ENCODE measurements at regions not wholly inside any gene's neighbourhood (a gene's known extent, or its start where the extent isn't known, plus 50 kb on each side); places are given as distances from the start of the nearest gene placed in this dataset.
A peak's percentile ranks its signal among the peaks of the same experiment; 100 is the strongest.

DNA sequence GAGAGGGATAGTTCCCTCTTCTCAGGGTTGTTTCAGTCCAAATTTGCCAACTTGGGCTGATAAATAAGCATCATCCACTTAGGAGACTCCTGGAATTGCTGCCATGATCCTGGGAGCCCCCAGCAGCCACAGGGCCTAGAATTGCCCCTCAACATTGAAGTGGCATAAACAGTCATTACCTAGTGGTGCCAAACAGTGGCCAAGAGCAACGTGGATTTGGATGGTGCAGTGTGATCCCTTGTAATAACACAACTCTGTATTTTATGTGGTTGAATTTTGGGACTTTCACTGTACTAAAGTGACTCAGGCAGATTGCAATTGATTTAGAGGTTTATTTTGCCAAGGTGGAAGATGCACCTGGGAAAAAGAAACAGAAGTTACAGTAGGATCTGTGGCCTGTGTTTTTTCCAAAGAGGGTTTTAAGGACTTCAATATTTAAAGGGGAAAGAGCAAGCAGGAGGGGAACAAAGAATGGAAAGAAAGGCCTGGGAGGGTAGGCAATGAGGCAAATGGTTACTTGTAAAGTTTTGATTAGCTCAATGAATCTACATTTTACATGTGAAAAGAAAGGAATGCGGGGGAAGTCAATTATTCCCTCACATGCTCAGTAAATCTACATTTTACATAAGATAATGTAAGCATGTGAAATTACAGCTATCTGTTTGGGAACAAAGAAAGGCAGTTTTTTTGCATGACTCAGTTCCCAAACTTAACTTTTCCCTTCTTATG lies 168.0 kb upstream of the NOX3 start:
- DNase-seq (ENCODE audit: low read depth in 2 of 2): no peak

DNA sequence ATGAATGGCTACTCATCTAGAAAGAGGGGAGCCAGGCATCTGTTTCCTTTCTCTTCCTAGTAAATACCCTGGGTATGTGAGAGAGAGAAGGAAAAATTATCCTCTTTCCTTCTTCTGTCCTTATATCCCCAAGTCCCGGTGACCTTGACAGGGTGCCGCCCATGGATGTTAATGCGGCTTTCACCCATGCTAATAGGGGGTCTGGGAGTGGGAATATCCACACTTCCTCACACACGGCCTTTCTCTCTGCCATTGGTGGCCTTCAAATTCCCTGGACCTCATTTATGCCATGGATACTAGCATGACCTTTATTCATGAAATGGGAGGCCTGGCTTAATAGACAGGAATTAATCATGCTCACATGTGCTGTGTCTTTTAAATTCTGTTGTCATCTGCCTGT lies 159.0 kb upstream of the NOX3 start:
- no peak for DNase-seq (ENCODE audit: low read depth in 2 of 2)

DNA sequence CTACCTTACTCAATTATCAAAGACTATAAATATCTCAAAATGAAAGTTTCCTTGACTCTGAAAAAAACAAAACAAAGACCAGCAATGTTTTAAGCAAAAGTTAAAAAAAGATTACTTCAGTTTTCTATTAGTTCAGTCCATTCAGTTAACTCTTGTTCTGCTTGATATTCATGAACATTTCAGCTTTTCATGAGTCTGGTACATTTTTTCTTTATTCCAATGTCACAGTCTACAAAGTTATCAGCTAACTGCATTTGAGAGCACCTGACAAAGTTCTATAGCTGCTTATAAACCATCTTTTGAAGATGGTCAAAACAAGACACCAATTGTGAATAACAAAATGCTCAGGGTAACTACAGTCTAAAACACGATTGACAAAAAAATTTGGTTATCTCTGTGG lies 156.1 kb upstream of the NOX3 start:
- DNase-seq (ENCODE audit: low read depth in 2 of 2): no peak

DNA sequence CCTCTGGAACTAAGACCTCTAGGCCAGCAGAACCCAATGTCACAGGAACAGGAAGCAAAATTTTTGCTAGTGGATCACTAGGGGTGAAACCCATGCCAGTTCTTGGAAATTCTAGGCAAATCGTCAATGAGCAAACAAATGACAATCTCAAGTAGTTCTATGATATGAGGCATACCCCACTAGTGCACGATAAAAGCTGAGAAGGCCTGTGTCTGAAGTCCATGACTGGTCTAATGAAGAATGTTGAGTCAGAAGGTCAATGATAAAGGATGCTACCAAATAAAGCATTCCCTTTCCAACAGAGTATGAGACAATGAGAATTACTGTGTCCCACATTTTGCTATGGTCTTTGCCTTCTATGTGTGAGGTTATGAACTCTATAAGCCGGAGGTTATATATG lies 149.4 kb upstream of the NOX3 start:
- no peak for DNase-seq (ENCODE audit: low read depth in 2 of 2)

DNA sequence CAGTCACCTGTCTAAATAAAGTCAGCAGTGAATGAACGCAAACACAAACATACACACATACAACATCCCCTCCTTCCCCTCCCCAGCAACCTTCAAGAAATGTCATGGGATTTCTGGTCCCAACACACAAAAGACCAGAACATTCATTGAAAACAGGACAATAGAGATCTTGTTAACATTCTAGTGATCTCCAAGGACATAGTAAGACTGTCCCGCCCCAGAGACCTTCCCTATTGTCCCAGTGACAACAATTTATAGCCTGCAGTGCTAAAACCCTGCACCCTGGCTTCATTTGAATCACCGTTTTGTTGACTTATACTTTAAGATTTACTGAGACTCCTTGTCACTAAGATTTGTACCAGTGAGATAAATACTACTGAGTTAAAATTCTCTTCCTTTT lies 143.9 kb upstream of the NOX3 start:
- no peak for DNase-seq (ENCODE audit: low read depth in 2 of 2)

DNA sequence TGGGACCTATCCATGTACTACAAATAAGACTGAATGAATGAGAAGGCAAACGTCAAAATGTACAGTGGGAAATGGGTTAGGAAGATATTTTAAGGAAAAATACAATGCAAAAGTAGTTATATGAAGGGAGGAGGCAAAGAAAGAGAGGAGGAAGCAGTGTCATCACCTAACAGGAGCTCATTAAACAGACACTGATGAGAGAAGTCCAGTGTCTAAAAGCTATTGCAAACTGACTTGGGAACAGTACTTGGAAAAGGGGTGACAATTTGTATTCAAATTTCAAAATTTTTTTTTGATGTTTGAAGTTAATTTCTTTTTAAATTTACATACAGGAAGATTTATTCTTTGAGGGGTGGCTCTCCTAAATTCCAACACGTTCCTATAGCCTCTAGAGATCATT lies 143.5 kb upstream of the NOX3 start:
- DNase-seq (ENCODE audit: low read depth in 2 of 2): no peak

DNA sequence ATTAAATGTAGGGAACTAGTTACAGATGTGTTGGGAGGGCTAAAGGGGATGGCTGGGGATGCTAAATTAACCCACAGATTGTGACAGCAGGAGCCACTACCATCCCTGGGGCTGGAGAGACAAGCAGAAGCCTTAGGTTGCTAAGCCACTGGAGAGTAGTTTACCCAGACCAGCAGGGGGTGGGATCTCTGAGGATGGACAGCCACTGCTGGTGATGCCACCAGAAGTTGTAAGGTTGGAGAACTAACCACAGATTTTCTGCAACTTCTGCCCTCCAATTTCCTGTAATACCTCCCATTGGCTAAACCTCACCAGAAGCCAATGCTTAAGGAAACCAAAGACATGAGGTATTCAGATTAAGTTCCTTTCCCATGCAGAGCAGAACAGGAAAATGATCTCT lies 139.6 kb upstream of the NOX3 start:
- DNase-seq (ENCODE audit: low read depth in 2 of 2): no peak

DNA sequence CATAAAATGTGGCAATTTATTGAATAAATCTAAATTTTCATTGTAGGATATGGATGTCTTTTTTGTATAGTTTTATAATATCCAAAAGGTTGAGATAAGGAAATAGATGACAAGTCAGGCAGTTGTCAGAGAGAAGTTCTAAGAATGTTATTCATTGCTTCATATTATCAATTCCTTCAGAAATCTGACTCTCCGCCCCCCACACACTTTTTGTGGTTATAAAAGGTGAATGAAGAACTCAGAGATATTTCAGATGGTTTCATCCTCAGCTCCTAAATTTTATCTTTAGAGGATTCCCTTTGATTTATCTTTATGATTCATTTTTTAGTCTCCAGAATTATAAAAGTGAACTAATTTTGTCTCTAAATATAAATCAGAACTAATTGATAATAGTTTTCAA lies 136.1 kb upstream of the NOX3 start:
- no peak for DNase-seq (ENCODE audit: low read depth in 2 of 2)

DNA sequence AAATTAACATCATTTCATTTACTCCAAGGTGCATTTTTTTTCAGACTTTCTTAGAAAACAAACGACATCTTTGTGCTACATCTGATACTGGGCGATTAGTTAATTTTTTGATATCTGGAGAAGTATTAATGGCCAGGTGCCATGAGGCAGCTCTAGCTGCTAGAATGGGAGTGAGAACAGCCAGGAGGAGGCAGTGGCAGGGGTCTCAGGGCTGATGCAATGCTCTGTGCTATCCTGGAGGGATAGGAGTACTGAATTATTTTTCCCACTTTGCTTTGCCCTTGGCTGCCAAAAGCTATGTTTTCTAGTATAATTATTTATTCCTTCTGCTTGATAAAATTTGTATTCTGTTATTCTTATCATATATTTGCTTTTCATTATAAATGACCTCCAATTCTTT lies 133.6 kb upstream of the NOX3 start:
- no peak for DNase-seq (ENCODE audit: low read depth in 2 of 2)

DNA sequence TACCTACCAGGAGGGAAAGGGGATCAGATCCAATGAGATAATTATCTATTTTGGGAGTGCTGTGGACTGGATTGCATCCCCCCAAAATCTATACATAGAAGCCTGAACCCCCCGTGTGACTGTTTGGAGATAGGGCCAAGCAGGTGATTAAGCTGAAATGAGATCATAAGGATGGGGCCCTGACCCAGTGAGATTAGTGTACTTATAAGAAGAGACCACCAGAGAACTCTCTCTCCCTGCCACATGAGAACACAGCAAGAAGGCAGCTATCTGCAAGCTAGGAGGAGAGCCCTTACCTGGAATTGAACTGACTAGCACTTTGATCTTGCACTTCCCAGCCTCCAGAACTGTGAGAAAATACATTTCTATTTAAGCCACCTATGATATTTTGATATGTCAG lies 132.2 kb upstream of the NOX3 start:
- no peak for DNase-seq (ENCODE audit: low read depth in 2 of 2)

DNA sequence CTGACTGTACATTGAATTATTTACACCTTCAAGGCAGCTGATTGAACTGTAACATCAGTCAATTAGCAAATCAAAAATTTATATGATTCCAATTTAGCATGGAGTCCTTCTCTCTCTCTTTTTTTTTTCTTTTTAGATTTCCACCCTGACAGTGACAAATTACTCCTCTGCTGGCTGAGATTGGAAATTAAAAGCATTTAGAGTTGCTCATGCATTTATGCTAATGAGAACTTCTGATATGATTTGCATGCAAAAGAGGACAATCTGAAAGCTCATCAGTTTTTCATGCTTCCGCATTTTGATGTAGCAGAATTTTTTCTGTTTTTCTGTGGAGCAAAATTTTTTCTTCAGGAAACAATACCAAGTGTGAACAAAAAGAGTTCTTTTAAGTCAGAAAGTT lies 130.5 kb upstream of the NOX3 start:
- no peak for DNase-seq (ENCODE audit: low read depth in 2 of 2)

DNA sequence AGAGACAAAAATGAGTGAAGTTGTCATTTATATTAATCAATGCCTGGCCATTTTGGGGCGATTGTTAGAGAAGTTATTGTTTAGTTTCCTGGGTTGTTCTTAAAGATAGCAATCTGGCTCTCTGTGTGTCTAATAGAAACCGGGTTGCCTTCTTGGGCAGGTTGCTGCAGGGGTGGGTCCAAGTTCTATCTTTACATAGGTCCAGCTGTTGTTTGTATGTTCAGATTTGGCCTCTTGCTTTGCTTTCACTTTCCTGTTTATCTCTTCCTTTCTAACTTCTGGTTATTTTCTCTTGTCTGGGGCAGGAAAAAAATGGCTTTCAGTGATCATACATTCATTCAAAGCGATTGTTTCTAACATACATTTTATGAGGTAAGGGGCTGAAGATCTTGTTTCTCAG lies 128.4 kb upstream of the NOX3 start:
- no peak for DNase-seq (ENCODE audit: low read depth in 2 of 2)

DNA sequence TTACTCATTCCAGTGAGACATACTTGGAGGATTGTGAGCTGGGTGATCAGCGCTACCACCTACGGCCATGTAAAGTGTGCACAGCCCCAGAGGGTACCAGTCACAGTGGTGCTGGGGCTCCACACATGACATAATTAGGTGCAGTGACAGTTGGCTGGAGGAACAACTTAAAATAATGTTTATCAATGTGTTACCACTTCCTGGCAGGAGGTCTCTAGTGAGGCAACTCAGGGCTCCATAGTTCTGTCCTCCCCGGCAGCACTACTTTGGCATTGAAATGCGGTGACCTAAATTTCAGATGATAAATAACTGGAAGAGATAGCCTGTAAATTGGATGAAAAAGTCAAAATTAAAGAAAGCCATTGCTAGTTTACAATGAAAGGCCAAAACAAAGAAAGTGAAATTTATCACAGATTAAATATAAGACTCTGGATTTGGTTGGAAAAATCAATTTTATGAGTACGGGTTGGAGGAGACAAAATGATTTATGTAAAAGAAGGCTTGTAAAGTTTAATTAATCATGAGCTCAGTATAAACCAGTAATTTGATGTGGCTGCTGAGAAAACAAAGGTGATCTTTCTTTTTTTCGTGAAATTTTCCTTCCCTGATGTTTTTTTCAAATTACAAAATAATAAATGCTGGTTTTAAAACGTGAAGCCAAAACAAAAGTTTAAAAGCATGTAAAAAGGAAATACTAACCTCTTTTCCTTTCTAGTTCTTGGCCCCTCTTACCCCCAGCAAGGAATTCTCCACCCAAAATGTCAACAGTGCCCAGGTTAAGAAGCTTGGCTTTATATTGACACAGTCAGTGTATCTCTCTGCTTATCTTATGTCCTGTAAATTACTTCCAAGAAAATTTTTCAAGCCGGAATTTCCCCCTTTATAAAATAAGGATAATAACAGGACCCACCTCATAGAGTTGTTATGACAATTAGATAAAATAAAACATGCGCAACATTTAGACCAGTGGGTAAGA lies 126.7 kb upstream of the NOX3 start:
- no peak for DNase-seq (ENCODE audit: low read depth in 2 of 2)

DNA sequence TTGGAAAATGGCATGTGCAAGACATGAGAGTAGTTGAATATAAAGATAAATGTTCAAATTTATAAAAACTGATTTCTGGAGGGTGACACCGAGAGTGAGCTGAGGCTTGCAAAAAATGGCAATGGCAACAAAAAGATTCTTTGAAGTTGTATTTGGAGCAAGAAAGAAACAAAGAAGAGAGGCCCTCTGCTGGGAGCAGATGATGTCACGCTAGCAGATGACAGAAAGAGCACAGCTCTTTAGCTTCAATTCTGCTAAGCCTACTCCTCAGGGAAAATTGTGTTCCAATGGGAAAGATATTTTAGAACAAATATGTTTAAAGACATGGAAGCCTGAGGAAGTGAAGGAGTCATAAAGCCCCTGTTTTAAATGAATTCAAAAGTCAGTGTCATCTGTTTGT lies 125.3 kb upstream of the NOX3 start:
- DNase-seq (ENCODE audit: low read depth in 2 of 2): no peak

DNA sequence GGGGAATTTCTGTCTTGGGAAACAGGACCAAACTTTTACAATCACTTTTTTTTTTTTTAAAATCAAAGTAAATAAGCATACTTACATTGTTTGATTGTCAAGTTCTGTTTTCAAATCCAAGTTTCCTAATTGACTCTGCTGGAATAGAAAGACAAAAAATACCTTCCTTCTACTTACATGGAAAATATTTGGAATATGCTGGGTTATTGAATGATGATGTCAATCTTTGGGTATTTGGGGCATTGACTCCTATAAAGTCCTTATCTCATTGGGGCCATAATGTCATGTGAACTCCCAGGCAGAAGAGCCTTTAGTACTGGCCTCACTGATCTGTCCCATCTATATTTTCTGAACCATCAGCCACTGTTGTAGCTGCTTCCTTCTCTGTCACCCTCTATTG lies 122.6 kb upstream of the NOX3 start:
- no peak for DNase-seq (ENCODE audit: low read depth in 2 of 2)

DNA sequence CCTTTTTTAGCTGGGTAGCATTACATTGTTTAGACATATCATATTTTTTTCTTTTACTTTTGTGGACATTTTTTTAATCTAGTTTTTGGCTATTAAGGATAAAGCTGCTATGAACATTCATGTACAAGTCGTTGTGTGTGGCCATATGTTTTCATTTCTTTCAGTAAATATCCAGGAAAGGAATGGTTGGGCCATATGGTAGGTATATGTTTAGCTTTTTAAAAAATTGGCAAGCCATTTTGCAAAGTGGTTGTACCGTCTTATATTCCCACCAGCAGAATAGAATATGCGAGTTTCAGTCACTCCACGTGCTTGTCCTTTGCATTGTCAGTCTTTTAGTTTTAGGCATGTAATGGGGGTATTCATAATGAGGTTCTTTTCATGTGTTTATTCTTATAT lies 106.3 kb upstream of the NOX3 start:
- no peak for DNase-seq (ENCODE audit: low read depth in 2 of 2)

DNA sequence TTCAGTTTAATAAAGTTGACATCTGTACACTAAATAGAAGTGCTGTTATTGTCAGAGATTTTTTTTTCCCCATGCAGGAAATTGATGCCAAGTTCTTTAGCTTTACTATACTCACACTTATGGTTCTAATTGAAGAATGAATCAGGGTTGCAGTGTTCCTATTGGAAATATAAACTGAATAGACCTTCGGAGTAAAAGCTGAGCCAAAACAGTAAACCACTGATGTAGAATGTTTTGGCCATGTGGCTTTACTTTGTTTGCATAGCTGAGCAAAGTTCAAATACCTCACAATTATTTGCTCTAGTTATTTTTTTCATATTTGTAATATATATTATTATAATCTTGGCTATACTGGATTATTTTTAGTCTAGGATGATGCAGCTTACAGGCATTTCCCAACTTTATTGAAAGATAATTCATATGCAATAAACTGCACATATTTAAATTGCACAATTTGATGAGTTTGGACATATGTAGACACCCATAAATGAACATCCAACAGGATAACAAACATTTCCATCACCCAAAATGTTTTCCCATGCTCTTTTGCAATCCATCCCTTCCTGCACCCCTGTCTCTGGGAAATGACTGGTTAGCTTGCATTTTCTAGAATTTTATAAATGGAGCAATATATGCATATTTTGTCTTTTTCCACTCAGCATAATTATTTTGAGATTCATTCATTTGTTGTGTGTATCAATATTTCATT lies 105.8 kb upstream of the NOX3 start:
- peak; percentile 74 for DNase-seq (ENCODE audit: low read depth in 2 of 2)

DNA sequence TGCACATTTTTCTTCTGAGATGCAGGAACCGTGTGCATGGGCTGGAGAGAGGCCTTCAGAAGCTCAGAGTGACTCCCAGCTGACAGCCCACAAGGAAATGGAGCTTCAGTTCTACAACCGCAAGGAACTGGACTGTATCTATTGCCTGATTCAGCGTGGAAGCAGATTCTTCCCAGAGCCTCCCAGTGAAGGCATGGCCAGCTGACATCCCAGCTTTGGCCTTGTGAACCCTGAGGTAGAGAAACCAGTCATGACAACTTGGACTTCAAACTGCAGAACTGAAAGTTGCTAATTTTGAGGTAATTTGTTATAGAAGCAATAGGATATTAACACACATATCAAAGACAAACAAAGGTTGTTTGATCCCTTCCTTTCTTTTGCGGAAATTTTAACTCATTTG lies 94.3 kb upstream of the NOX3 start:
- no peak for DNase-seq (ENCODE audit: low read depth in 2 of 2)

DNA sequence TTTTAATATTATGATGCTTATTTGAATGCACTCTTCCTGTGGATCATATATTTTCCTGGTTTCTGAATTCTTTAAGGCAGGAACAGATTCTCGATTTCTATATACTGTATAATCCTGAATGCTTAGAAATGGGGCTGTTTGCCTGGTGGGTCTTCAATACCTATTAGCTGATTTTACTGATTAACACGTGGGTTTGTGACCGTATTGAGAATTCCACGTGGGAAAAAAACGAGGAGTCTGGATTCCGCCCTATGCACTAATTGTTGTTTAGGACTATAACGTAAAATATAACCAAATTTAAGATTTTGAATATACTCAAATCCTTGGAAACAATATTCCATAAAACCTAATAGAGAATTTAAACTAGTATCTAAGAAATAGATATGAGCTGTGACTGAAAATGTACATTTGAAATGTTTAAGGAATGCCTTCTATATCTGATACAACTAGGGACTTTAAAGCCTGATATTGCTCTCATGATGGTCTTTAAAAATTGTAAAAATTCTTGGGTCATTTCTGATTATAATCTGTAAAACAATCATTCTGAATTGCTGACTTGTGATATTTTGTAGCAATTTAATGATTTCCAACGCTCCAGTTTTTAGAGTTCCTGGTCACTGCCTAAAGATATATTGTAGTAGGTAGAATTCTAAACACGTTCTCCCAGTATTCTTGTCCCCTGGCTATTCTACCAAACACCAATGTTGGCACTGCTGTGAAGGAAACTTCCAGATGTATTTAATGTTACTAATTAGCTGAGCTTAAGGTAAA lies 93.6 kb upstream of the NOX3 start:
- no peak for DNase-seq (ENCODE audit: low read depth in 2 of 2)

DNA sequence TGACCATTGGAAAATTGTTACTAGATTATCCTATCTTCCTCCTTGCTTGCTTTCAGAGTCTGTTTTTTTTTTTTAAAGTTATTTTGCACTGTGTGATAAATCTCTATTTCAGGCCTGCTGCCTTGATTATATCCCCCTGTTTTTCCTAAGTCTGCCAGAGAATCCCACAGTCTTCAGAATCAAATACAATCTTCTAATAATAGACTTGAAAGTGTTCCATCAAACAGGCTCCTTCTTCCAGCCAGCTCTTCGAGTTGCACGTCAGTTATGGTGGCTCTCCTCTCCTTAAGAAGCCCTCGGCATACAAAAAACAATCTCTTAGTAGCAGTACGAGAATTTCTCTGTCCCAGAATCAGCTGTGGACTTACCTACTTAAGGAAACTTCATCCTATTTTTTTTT lies 92.9 kb upstream of the NOX3 start:
- no peak for DNase-seq (ENCODE audit: low read depth in 2 of 2)

DNA sequence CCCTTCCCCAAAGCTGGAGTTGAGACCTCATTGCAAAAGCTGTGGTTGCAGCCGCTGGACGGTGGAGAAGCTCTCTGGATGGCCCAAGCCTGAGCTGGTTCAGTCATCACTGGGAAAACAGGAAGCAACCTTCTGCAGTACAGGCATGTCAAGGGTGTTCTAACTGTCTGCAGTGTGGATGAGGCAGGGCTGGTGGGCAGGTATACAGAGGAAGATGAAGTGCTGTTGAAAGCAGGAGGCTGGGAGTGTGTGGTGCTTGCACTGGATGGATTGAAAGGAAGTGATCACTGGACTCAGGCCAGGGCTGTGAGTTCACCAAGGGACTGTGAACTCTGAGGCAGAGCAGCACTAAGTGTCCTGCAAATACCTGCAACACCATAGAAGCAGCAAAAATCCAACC lies 89.0 kb upstream of the NOX3 start:
- DNase-seq (ENCODE audit: low read depth in 2 of 2): no peak

Data from fibroblast of skin of left quadriceps (primary cell).